Left cardiac atrium (tissue), 4 donors: ENCODE measurements at regions not wholly inside any gene's neighbourhood (a gene's known extent, or its start where the extent isn't known, plus 50 kb on each side); places are given as distances from the start of the nearest gene placed in this dataset.

ENCODE experiments used
- ATAC-seq, 2 donors: fragments of 200-7000 bp; cut with Tn5 transposase; one replicate each; pipeline ENCODE4 v1.9.1; 2020; ENCODE audit warnings: mild to moderate bottlenecking in 2 of 2, moderate library complexity in 2 of 2
- DNase-seq: peaks from one replicate; pipeline ENCODE4 v3.0.0-alpha.2; 2020
- intact Hi-C, 2 donors: fragments of 100-400 bp; cut with DNase I; formaldehyde crosslinking; loops; one replicate each; pipeline versions ENCODE4 v1.14.1 to v1.15.1; 2022 to 2023
- donor health status: DM: no; HTN: yes; CAD: no.
- donor health status: DM: no; HTN: yes; CAD: no; lungs with severe emphysema.
- donor health status: DM: yes; HTN: yes; CAD: no.
- donor health status: Dilated cardiomyopathy.

- peak; percentile 56 to 68 for ATAC-seq
- DNase-seq: peak; percentile 56
- intact Hi-C loops: loop anchor here (5.0 to 10.0 kb wide), 2 partner anchors 414 to 422 kb away; no protein-coding TSS in a partner anchor
Observed at GRCh38 chr3:34260271-34261000, 462.0 kb downstream of the PDCD6IP start.

- intact Hi-C loops: loop anchor here (5.0 to 10.0 kb wide), 2 partner anchors 414 to 421 kb away; no protein-coding TSS in a partner anchor
- DNase-seq (no peak), ATAC-seq (peak; percentile 25 to 87)
Observed at GRCh38 chr3:34261001-34261385, 462.6 kb downstream of the PDCD6IP start.

- ATAC-seq (peak in 1 of 2 donors; percentile 20), DNase-seq (no peak)
- intact Hi-C loops: loop anchor here (5.0 to 10.0 kb wide), 2 partner anchors 412 to 419 kb away; no protein-coding TSS in a partner anchor
Observed at GRCh38 chr3:34263101-34263621, 464.7 kb downstream of the PDCD6IP start.

- DNase-seq (no peak), ATAC-seq (peak in 1 of 2 donors; percentile 45)
- intact Hi-C loops: loop anchor here (5.0 to 10.0 kb wide), 2 partner anchors 410 to 418 kb away; no protein-coding TSS in a partner anchor
Observed at GRCh38 chr3:34264337-34265041, 466.1 kb downstream of the PDCD6IP start.

GRCh38 chr3:34267088-34267487, 468.7 kb downstream of the PDCD6IP start:
- intact Hi-C loops: loop anchor here in 1 of 2 donors (10.0 kb wide), 1 partner anchor 408 kb away; no protein-coding TSS in a partner anchor
- DNase-seq: no peak
- no peak for ATAC-seq

- intact Hi-C loops: loop anchor here in 1 of 2 donors (10.0 kb wide), 1 partner anchor 407 kb away; no protein-coding TSS in a partner anchor
- DNase-seq: no peak
- peak in 1 of 2 donors; percentile 68 for ATAC-seq
Observed at GRCh38 chr3:34268032-34268709, 469.7 kb downstream of the PDCD6IP start.

- intact Hi-C loops: no loop called here
- no peak for ATAC-seq
- no peak for DNase-seq
Observed at GRCh38 chr3:34275811-34276210, 477.4 kb downstream of the PDCD6IP start.

GRCh38 chr3:34276342-34276741, 477.9 kb downstream of the PDCD6IP start:
- intact Hi-C loops: no loop called here
- ATAC-seq (no peak), DNase-seq (no peak)

GRCh38 chr3:34277110-34277509, 478.7 kb downstream of the PDCD6IP start:
- DNase-seq (no peak), ATAC-seq (no peak)
- intact Hi-C loops: no loop called here

- intact Hi-C loops: no loop called here
- ATAC-seq (no peak), DNase-seq (no peak)
Observed at GRCh38 chr3:34279901-34280300, 481.5 kb downstream of the PDCD6IP start.

- no peak for ATAC-seq
Observed at GRCh38 chr3:34283751-34284150, 485.3 kb downstream of the PDCD6IP start.

GRCh38 chr3:34284959-34285826, 486.8 kb downstream of the PDCD6IP start:
- DNase-seq: no peak
- no peak for ATAC-seq
- intact Hi-C loops: no loop called here

More at GRCh38 chr3:34283751-34284150, 485.3 kb downstream of the PDCD6IP start:
- intact Hi-C loops: no loop called here
- DNase-seq: no peak

- intact Hi-C loops: no loop called here
- ATAC-seq: peak; percentile 71 to 88
- DNase-seq: no peak
Observed at GRCh38 chr3:34285827-34286188, 487.4 kb downstream of the PDCD6IP start.

GRCh38 chr3:34292605-34293300, 494.3 kb downstream of the PDCD6IP start:
- ATAC-seq (no peak), DNase-seq (no peak)
- intact Hi-C loops: no loop called here

- DNase-seq: no peak
- ATAC-seq: no peak
- intact Hi-C loops: no loop called here
Observed at GRCh38 chr3:34294240-34294639, 495.8 kb downstream of the PDCD6IP start.

GRCh38 chr3:34296796-34297195, 498.4 kb downstream of the PDCD6IP start:
- intact Hi-C loops: no loop called here
- no peak for ATAC-seq
- DNase-seq: no peak

- intact Hi-C loops: no loop called here
- no peak for ATAC-seq
Observed at GRCh38 chr3:34298653-34299052, 500.2 kb downstream of the PDCD6IP start.

GRCh38 chr3:34300621-34301020, 502.2 kb downstream of the PDCD6IP start:
- ATAC-seq (no peak), DNase-seq (no peak)
- intact Hi-C loops: no loop called here

More at GRCh38 chr3:34298653-34299052, 500.2 kb downstream of the PDCD6IP start:
- no peak for DNase-seq
